ENCODE measurements at regions not wholly inside any gene's neighbourhood (a gene's known extent, or its start where the extent isn't known, plus 50 kb on each side); places are given as distances from the start of the nearest gene placed in this dataset.
"Not testable (repeated sequence)": the region's sequence is repeated elsewhere in the genome, so short reads cannot be mapped to it uniquely, and the experiment has no call there.

DNA sequence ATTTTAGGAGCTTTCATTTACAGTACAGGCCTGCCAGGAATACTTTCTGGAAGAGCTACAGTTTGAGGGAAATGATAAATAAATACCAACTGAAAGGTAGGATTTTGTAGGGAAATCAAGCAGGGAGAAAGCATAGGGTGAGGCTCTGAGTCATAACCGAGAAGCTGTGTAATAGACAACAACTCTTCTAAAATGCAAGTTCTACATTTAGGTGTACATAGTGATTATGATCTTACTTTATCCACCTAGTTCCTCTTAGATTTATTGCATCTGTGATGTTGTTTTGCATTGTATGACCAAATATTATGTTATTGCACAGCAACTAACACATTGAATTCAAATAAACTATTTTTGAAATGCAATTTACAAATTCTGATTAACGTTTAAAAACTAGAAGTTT is 819.3 kb downstream of the PLA2G4A start:
- DNase-seq (ENCODE audit: low read depth, low spot score), result no peak

DNA sequence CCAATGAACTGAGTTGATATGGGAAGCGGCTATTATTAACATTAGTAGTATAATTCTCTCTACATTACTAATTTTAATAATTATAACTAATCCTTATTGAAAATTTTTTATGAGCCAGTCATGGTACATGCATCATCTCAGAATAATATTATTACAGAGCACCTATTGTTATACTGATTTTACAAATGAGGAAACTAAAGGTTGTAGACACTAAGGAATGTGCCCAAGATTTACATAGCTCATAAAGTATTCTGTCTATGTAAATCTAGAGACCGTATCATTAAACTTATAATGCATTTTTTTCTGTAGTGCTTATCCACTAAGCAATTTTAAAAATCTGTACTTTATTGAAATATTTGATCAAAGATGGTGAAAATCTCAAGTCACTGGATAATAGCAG is 825.9 kb downstream of the PLA2G4A start:
- H3K27ac ChIP-seq, result peak overlapping the region; percentile 63
- peak; percentile 26 for DNase-seq (ENCODE audit: low read depth, low spot score)

More for the DNA sequence above, 819.3 kb downstream of the PLA2G4A start:
- H3K27ac ChIP-seq, result no peak overlapping the region

DNA sequence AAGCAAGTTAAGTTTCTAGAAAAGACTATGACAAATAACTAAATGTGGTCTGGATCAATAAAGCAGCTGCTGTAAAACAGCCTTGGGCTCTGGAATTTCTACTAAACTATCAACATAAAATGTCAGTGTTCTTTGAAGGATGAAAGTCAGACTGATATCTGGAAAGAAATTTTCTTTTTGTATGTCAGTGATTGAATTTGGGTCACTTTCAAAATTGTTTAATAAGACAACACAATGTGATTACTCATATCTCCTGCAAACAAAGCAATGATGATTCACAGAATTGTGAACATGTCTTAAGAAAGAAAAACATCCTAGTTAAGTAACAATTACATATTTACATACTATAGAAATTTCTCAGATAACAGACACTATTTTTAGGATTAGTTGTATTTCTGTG is 826.4 kb downstream of the PLA2G4A start:
- peak overlapping the region; percentile 63 for H3K27ac ChIP-seq
- peak; percentile 69 for DNase-seq (ENCODE audit: low read depth, low spot score)

DNA sequence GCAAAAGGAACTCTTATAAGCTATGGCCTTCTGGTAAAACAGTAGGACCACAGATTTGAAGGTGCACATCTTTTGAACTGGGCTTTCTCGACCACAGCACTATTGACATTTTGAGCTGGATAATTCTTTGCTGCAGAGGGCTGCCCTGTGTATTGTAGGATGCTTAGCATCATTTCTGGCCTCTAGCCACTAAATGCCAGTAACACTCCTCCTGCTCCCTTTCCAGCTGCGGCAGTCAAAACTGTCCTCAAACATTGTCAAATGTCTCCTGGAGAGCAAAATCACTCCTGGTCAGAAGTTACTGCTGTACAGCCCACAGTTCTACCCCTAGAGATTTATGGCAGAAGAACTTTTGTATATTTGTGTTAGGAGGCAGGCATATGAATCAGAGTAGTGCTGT is 836.7 kb downstream of the PLA2G4A start:
- no peak for DNase-seq (ENCODE audit: low read depth, low spot score)
- H3K27ac ChIP-seq, result no peak overlapping the region

DNA sequence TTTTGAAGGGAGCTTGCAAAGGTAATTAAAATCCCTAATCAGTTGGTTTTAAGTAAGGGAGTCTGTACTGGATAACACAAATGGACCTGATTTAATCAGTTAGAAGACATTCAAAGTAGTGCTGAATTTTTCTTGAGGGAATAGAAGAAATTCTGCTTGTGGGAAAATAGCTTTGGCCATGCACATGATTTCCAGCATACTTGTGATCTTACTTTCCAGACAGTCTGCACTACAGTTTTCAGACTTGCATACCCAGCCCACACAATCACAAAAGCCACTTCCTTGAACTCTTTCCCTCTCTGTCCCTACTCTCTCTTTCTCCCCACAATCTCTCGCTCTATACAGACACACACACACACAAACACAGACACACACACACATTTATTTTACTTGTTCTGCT is 852.1 kb downstream of the PLA2G4A start:
- no peak overlapping the region for H3K27ac ChIP-seq
- DNase-seq (ENCODE audit: low read depth, low spot score), result no peak

DNA sequence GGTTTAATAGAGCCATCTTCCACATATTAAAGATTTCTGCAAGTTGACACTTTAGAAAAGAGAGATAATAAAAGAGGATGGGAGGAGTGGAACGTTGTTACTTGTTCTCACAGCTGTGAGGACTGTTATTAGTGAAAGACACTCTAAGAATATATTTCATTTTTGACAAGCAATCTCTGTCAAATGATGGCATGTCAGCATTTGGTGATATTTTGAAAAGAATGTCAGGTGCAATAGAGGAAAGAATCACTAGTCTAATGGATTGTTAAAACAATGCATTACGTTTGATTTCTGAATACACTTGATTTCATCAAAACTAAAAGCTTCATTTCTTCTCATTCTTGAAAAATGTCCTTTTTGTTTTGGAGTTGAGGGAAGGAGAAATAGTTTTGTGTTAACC is 853.4 kb downstream of the PLA2G4A start:
- no peak overlapping the region for H3K27ac ChIP-seq
- DNase-seq (ENCODE audit: low read depth, low spot score), result no peak

DNA sequence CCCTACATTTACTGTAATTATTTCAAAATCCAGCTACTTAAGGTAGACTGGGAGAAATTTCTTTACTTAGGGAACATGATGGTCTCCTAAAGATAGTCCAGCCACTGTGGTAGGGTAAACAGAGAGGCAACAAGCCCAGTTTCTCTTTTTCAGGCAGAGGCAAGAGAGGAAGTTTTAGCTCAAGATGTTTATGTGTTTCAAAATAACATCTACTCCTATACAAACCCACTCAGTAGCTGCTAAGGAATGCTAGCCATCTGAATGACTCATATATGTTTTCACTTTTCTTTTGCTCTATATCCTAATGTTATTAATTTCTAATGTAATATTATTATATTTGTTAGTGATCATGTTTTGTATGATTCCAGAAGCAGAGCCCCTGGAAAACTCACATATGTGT is 856.6 kb downstream of the PLA2G4A start:
- H3K27ac ChIP-seq, result peak overlapping the region; percentile 30
- DNase-seq (ENCODE audit: low read depth, low spot score), result no peak

DNA sequence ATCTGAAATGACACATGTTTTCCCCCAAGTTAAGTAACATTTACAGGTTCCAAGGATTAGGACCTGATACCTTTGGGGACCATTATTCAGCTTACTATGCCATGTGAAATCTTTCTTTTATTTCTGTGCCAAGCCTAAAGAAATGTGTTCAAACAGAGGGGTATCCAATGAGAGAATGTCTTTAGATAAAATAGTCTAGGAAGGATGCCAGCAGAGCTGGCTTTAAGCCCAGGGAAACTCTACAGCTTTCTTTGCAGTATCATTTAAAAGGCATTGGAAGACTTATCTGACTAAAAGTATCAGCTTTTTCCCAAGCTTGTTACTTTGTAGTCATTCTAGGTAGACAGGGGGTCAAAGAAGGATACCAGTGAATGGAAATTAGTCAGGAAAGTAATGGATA is 860.4 kb downstream of the PLA2G4A start:
- no peak for DNase-seq (ENCODE audit: low read depth, low spot score)
- no peak overlapping the region for H3K27ac ChIP-seq

DNA sequence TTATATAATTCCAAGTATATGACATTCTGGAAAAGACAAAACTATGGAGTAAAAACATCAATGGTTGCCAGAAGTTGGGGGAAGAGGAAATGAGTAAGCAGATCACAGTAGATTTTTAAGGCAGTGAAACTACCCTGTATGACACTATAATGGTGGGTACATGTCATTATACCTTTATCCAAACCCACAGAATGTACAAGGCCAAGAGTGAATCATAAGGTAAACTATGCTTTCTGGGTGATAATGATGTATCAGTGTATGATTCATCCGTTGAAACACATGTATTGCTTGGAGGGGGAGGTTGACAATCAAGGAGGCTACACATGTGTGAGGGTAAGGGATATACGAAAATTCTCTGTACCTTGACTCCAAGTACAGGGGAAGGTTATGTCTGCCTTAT is 862.7 kb downstream of the PLA2G4A start:
- H3K27ac ChIP-seq, result peak overlapping the region; percentile 72
- peak; percentile 93 for DNase-seq (ENCODE audit: low read depth, low spot score)

DNA sequence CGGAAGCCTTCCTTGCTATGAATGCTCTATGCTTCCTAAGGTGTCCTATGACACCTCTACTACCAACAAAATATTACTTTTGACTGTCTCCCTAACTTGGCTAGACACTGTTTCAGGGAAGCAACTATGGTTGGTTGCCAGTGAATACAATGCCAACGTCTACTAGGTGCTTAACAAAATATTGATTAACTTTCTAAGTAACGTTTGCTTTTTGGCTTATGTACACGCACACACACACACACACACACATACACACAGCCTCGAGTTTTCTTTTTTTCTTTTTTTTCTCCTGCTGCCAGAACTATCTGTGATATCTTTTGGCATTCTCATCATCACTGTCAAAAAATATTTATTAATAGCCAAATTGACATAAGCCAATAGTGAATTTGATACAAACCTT is 864.0 kb downstream of the PLA2G4A start:
- DNase-seq (ENCODE audit: low read depth, low spot score), result no peak
- no peak overlapping the region for H3K27ac ChIP-seq

DNA sequence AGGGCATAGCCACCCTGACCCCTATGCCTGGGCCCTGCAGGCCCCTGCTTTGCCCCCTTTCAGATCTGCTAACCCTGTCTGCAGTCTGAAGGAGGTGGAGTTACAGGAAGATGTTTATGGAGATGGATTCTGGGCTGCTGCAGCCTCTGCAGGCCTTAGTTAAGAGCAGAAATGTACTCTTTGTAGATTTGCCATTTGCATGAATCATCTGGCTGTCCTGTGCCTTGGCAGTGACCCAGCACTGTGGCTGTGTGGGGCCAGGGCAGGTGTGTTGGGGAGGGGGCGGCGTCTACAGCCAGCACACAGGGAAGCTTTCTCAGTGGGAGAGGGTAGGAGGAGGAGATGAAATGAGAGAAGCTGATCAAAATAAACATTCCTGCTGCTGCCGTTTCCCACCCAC is 867.3 kb downstream of the PLA2G4A start:
- DNase-seq (ENCODE audit: low read depth, low spot score), result no peak

DNA sequence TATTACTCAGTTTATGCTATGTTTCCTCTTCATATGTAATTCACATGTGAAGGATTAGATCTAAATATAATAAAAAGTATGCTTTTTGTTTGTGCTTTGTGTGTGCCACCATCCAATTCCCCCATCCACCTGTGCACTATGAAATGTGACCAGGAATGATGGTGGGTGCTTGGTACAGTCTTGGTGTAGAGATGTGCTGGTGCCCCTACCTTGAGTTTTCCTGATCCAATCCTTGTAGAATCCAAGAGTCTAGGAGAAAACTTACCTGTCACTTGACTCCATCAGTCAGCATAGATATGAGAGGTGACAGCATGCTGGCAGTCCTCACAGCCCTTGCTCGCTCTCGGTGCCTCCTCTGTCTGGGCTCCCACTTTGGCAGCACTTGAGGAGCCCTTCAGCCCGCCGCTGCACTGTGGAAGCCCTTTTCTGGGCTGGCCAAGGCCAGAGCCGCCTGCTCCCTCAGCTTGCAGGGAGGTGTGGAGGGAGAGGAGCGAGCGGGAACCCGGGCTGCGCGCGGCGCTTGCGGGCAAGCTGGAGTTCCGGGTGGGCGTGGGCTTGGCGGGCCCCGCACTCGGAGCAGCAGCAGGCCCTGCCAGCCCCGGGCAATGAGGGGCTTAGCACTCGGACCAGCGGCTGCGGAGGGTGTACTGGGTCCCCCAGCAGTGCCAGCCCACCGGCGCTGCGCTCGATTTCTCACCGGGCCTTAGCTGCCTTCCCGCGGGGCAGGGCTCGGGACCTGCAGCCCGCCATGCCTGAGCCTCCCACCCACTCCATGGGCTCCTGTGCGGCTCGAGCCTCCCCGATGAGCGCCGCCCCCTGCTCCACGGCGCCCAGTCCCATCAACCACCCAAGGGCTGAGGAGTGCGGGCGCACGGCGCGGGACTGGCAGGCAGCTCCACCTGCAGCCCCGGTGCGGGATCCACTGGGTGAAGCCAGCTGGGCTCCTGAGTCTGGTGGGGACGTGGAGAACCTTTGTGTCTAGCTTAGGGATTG is 874.7 kb downstream of the PLA2G4A start:
- not testable (repeated sequence) for DNase-seq (ENCODE audit: low read depth, low spot score); H3K27ac ChIP-seq

More for the DNA sequence above, 867.3 kb downstream of the PLA2G4A start:
- H3K27ac ChIP-seq, result no peak overlapping the region

DNA sequence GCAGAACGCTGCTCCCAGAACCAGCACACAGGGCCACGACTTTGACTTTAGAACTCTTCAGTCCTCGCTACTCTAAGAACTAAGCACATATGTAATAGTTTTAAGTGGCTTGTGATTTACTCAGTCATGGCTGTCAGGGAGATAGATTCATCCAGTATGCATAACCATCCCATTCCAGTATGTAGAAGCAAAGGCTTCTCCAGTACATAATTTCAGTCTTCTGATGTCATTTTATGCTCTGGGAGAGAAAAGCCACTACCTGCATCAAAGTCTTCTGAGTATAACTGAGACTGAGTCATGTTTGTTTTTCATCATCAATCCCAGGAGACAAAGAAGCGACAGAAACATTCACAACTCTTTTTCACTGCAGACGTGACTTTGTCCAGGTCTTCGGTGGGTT is 885.7 kb downstream of the PLA2G4A start:
- DNase-seq (ENCODE audit: low read depth, low spot score), result no peak
- no peak overlapping the region for H3K27ac ChIP-seq

DNA sequence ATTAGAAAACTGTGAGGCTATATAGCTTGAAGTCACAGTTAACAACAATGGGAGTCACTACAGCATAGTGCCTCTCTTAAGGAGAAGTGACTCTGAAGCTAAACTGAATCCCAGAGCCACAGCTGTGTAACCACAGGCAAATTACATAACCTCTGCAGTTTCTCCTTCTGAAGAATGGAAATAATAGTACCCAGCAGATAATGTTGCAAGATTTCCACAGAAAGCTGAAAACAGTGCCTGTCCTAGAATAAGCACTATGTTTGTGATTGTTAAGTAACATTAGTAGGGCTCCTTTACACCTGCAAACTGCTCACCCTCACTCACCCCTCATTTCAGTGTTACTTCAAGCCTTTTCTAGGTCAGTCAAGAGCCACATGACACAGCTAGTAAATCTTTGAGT is 886.7 kb downstream of the PLA2G4A start:
- DNase-seq (ENCODE audit: low read depth, low spot score), result no peak
- no peak overlapping the region for H3K27ac ChIP-seq

DNA sequence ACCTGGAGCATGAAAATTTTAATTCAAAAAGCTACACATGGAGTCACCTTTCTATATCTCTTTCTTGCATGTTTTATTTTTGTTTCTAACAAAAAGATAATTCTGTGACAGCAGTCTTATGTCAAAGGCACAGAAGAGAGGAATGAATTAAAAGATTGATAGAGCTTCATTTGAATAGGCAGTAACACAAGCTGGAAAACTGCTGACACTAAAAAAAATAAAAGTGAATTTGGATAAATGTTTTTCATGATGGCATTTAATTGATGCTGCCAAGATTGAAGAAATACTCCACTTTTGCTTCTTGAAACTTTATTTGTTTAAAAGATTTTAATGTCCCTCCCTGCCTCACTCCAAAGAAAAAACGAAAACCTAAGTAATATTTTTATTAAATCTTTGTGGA is 887.4 kb downstream of the PLA2G4A start:
- no peak overlapping the region for H3K27ac ChIP-seq
- DNase-seq (ENCODE audit: low read depth, low spot score), result no peak

DNA sequence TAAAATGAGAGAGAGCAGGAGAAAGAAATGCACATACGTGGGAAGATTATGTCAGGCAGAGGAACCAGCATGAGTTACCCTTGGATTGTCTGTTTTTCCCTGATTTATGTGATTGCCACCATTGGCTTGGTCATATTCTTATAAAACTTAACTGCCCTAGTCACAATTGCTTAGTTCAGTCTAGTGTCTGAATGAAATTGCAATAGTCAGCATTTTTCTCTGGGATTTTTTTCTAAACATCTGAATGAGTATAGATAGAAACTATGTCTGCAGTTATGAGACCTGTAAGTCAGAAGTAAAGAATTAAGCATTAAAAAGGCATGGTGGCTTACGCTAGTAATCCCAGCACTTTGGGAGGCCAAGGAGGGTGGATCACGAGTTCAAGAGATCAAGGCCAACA is 889.8 kb downstream of the PLA2G4A start:
- H3K27ac ChIP-seq, result no peak overlapping the region
- DNase-seq (ENCODE audit: low read depth, low spot score), result no peak

DNA sequence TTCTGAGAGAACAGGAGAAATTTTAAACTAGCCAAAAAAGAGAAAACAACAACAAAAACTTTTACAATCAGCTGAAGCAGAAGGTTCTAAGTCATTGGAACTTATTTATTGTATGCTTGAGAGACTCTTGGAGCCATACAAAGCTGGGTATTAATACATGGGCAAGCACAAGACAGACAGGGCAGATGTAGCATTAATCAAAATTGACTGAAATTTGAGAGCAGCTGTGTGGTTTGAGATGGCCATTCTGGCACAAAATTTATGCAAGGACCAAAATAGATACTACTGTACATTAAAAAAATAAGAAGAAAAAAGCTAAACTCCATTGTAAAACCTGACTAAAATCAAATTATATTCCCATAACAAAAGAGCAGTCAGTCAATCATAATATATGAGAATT is 892.5 kb downstream of the PLA2G4A start:
- DNase-seq (ENCODE audit: low read depth, low spot score), result no peak
- no peak overlapping the region for H3K27ac ChIP-seq

DNA sequence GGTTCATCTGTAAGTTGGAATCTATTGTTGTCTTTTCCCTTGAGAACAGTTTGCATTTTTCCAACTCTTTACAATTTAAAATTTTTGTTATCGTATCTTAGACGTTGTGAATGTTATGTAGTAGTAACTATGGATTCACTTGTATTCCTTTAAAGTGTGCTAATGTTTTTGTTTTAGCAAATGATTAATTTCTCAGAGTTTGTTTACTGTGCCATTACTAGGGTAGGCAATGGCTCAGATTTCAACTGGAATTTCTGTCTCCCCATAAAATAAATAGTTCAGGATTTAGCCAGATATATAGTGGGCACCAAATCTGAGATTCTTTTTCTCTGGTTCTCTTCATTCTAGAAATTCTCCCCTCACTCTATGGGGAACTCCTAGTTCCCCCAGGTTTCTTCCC is 896.5 kb downstream of the PLA2G4A start:
- H3K27ac ChIP-seq, result no peak overlapping the region
- DNase-seq (ENCODE audit: low read depth, low spot score), result no peak

DNA sequence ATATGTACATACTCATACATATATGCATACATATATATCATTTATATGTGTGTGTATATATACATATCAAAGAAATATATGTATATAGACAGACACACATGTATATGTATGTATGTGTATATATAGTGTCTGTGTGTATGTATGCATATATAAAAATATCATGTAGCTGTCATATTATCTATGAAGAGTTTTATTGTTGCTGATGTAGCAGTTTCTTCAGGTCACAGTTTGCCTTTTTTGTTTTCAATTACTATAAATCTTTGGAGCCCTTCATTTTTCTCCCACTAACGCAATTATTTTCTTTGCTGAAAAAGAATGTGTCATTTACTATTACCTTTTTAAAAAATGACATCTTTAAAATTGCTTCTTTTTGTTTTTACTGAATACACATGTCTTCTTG is 904.5 kb downstream of the PLA2G4A start:
- H3K27ac ChIP-seq, result no peak overlapping the region
- DNase-seq (ENCODE audit: low read depth, low spot score), result no peak

DNA sequence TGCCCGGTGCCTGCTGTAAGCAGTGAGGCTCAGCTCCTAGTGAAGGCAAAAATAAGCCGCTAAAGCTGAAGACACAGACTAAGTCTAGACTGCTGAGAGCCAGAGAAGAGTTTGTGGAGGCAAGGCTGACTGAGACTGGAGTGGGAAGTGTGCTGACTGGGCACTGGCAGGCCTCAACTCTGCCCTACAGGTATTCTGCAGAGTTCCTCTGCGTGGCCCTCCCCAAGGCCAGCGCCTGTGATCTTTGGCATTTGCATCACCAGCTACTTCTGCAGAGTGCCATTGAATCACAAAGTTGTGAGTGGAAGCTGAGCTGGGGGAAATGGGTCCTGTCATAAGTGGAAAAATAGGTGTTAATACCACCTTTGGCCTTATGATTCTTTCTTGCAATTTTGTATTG is 905.7 kb downstream of the PLA2G4A start:
- no peak overlapping the region for H3K27ac ChIP-seq
- no peak for DNase-seq (ENCODE audit: low read depth, low spot score)

DNA sequence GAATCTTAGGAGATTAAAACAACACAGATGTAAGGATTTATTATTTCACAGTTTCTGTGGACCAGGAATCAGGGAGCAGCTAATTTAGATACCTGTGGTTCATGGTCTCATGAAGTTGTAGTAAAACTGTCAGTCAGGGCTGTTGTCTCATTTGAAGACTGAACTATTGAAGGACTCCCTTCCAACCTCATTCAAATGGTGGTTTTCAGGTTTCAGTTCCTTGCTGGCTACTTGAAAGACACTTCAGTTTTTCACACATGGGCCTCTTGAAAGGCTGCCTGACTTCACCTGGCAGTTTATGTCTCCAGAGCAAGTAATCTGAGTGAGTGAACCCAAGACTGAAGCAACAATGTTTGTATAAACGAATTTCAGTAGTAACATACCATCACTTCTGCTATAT is 915.9 kb downstream of the PLA2G4A start:
- no peak overlapping the region for H3K27ac ChIP-seq
- no peak for DNase-seq (ENCODE audit: low read depth, low spot score)

DNA sequence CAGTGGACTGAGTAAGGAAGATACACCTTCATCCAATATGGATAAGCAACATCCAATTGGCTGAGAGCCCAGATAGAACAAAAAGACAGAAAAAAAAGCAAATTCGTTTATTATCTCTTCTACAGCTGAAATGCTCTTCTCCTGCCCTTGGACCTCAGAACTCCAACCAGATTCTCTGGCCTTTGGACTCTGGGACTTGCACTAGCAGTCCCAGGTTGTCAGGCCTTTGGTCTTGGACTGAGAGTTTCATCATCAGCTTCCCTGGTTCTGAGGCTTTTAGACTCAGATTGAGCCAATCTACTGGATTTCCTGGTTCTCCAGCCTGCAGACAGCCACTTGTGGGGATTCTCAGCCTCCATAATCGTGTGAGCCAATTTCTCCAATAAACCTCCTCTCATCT is 926.8 kb downstream of the PLA2G4A start:
- DNase-seq (ENCODE audit: low read depth, low spot score), result no peak
- H3K27ac ChIP-seq, result no peak overlapping the region
